ENCODE measurements at regions not wholly inside any gene's neighbourhood (a gene's known extent, or its start where the extent isn't known, plus 50 kb on each side); places are given as distances from the start of the nearest gene placed in this dataset.

DNA sequence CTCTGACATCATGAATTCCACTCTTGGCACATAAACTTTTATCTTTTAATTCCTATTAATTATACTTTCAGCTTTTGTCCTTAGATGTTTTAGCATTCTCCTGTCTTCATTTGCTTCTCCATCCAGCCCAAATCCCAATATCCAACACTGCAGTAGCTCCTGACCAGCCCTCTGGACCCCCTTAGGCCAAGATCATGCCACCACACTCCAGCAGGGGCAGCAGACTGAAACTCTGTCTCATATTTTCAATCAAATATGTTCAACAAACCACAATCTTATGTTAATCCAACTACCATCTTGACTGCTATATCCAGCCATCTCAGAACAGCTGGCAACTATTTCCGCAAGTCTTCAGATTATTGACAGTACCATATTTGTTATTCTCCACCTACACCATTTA lies 315.8 kb upstream of the ROBO2 start:
- peak; percentile 4 for DNase-seq

DNA sequence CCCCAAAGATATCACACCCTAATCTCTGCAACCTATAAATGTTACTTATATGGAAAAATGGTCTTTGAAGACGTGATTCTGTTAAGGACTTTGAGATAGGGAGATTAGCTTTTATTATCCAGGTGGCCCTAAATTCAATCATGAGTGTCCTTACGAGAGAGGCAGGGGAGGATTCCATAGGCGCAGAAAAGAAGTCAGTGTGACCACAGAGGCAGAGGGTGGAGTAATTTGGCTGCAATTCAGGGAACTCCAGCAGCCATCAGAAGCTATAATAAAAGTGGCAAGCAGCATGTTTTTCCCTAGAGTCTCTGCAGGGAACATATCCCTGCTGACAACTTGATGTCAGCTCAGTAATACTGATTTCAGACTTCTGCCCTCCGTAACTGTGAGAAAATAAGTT lies 315.2 kb upstream of the ROBO2 start:
- no peak for DNase-seq

- DNase-seq, result no peak
These were observed 313.9 kb upstream of the ROBO2 start for GRCh38 chr3:76726034-76726433.

- DNase-seq, result no peak
These were observed 311.5 kb upstream of the ROBO2 start for GRCh38 chr3:76728426-76728825.

GRCh38 chr3:76731471-76731870 lies 308.4 kb upstream of the ROBO2 start:
- no peak for DNase-seq

- DNase-seq, result no peak
These were observed 306.7 kb upstream of the ROBO2 start for GRCh38 chr3:76733073-76733759.

- no peak for DNase-seq
These were observed 304.7 kb upstream of the ROBO2 start for GRCh38 chr3:76735152-76735551.

- DNase-seq, result no peak
These were observed 286.3 kb upstream of the ROBO2 start for GRCh38 chr3:76753599-76753998.

- no peak for DNase-seq
These were observed 285.7 kb upstream of the ROBO2 start for GRCh38 chr3:76754247-76754646.

DNA sequence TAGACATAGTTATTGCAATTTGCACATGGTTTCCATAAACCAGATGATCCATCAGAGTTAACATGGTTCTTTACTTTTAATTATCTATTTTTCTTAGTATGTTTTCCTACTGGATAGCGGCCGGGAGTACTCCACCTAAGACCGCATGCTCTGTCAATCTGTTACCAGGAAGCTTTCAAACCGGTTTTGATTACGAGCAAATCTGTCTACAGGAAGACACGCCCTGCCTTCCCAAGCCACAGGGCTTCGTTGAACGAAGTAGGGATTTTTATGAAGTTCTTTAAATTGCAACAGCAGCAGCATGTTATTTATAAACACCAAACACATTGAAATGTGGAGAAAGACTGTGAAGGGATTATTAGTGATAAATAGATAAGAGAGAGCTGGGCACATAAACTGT lies 283.3 kb upstream of the ROBO2 start:
- DNase-seq, result no peak

GRCh38 chr3:76760336-76760735 lies 279.6 kb upstream of the ROBO2 start:
- DNase-seq, result no peak

DNA sequence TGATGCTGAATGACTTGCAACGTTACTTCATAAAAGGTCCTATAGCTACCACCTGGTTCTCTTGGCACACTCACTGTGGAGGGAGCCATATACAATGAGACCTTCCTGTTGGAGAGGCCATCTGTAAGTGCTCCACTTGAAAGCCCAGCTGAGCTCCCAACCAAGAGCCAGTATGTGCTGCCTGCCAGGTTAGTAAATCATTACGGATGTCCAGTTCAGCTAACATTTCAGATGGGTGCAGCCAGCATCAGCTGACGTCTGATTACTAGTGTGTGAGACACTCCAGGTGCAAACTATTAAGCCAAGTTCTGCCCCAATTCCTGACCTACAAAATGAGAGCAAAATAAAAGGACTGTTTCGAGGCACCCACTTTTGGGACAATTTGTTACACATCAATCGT lies 274.4 kb upstream of the ROBO2 start:
- no peak for DNase-seq

GRCh38 chr3:76768912-76769311 lies 271.0 kb upstream of the ROBO2 start:
- DNase-seq, result no peak

DNA sequence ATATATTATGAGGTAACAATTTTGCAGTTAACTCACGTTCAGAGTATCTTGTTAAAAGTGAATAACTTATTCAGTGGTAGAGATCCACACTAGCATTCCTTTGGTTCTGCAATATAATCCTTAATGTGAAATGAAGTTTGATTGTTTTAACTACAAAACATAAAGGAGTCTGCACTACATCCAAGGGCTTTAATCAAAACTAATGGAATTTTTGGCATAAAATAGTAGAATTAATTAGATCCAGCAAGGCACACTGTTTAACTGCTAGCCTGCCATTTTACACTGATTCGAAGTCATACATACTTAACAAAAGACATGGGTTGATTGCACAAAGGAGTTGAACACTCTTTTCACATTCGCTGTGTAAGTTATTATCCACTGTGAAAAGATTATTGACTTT lies 263.0 kb upstream of the ROBO2 start:
- no peak for DNase-seq

GRCh38 chr3:76788206-76788605 lies 251.7 kb upstream of the ROBO2 start:
- DNase-seq, result no peak

GRCh38 chr3:76789237-76789636 lies 250.7 kb upstream of the ROBO2 start:
- no peak for DNase-seq

- DNase-seq, result no peak
These were observed 228.5 kb upstream of the ROBO2 start for GRCh38 chr3:76811418-76811817.

DNA sequence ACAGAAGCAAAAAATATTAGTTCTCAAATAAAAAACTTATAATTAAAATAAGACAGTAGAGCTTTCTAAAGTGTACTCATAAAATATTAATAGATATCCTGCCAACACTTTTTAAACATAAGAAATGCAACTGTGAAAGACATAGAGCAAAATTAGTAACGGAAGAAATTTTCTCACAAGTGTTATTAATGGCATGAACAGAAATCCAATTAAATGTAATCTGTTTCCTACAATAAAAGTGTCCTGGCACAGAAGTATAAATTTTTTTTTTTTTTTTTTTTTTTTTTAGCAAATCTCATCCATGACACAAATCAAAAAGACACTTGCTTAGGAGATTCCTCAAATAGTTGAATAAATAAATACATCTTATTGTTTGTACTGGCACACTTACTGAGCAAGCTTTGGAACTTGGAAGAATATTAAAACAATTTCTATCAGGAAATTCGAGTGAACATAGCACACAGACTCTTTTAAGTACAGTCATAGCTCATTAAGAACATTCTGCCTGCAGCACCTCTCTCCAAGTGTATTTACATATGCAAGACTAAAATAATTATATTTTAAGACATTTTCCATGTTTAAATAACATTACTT lies 227.2 kb upstream of the ROBO2 start:
- DNase-seq, result no peak

DNA sequence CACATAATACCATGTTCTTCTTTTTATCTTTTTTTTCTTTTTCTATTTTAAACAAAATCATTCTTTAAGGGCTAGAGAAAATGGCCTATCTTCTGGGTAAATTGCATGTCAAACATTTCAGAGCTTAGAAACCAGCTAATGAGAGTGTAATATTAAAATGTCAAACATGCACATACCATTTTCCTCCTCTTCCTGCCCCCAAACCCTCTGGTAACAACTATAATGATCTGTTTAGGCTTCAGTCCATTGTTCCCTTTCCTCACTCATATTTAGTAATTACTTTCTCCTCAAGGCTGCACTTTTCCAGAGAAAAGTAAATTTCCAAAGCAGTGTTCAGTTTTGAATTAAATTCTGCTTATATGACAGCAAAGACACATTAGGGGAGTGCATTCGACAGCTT lies 224.3 kb upstream of the ROBO2 start:
- no peak for DNase-seq

- no peak for DNase-seq
These were observed 219.4 kb upstream of the ROBO2 start for GRCh38 chr3:76820481-76820880.

DNA sequence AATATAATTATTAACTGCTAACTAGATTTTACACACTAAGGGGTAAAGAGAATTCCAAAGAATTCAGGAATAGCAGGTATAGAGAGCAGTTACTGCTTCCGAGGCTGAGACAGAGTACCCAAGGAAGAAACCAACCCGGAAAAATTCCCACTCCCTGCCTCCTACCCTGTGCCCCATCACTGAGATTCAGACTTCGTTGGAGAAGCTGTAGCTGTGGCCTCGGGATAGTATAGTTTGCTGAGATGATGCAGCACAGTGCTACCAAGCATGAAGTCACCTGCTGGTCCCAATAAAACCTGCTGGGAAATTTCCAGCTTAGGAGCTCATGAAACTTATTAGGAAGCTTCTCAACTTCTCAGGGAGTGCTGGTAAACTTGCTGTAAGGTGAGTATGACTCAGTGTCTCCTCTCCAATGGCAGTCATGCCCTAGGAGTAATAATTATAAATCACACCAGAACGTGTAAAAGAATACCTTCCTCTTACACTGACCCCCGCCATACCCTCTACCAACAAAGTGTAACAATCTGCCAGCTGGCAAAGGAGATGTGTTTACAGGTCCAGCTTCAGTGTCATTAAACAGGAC lies 215.2 kb upstream of the ROBO2 start:
- DNase-seq, result no peak

DNA sequence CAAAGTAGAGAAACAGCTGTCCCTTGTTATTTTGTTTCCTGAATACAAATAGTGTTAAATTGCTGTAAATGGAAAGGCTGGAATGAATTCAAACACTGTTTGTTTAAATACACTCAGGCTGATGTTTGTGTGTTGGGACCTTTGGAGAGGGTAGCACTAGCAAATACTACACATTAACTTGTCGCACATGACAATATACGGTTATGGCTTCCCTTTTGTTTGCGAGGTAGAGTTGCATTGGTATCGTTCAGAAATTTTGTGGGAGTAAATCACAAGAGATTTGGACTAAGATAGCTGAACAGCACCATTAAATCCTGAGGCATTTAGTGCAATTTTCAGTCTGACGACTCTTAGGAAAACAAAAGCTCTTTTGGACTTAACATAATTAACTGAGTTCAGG lies 213.0 kb upstream of the ROBO2 start:
- DNase-seq, result no peak

DNA sequence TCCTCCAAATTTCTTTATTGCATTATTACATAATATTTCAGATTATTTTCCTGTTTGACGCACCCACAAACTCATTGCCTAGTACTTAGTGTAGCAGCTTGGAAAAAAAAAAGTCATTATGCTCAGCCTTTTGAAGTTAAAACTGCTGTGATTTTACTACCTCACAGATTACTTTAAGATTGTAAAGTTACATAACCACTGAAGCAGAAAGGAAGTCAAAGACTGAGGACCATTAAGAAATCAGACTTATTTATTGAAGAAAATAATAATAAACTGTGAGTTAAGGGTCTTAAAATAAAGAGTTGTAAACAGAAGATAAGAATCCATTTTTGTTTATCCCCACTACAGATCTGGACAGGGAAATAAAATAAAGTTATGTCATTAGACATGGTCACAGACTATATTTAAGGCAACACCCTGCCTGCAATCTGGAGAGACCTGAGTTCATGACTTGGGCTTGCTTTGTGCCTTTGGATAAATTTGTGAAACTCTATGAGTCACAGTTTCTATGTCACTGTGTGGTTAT lies 212.1 kb upstream of the ROBO2 start:
- DNase-seq, result no peak

- no peak for DNase-seq
These were observed 205.2 kb upstream of the ROBO2 start for GRCh38 chr3:76834657-76835056.

DNA sequence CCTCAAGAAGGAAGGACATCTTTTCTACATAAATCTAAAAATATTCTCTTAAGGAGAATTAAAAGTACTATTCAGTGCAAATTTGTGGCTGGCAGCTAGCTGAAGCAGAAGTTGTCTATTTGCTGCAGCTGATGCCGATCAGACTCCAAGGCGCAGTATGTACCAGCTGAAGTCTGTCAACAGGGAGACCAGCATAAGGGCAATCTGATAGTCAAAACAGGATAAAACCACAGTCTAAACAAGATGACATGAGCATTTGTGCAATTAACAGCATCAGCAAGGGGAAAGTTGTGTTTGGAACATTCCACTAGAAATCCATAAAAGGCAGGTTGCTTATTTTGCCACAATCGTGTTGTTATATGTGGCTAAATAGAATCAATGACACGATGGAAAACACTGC lies 198.2 kb upstream of the ROBO2 start:
- DNase-seq, result no peak

Measured in NCI-H82 (cell line).